ENCODE measurements at regions not wholly inside any gene's neighbourhood (a gene's known extent, or its start where the extent isn't known, plus 50 kb on each side); places are given as distances from the start of the nearest gene placed in this dataset.

DNA sequence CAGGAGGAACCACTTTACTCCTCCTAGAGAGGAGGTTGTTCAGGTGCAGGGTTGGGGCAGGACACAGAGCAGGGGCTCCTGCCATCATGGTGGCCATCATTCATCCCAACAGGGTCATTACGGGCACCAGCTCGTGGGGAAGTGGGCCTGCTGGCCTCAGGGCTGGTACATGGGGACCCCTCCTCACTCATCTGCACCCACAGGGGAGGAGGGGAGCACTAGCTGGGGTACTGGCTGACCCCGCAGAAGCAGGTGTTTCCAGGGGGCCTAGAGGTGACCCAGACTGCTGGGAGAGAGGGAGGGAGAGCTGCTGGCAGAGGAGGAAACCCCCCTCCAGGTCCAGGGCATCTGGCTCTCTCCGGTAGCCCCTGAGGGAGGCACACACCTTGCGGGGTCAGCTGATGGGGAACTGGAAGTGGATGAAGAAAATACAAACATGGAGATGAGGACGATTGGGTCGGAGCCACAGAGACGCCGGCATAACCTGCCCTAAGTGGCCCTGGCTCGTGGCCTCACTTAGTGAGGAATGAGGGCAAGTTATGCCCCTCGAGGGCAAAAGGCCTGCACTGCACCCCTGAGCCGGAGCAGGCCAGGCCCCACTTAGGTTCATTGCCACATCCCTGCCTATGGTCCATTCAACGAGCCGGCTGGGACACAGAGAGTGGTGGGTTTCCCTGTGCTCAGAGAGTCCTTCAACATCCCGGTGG is 76.2 kb downstream of the SOX1 start:
- H3K4me1 ChIP-seq (ENCODE audit: low read depth), result no peaks in the 10 kb centered on the region
- no peaks in the 10 kb centered on the region for H3K36me3 ChIP-seq (ENCODE audit: low read depth)
- DNase-seq (no peak), ATAC-seq (no peak)
- TF ChIP-seq, protein P1, sequence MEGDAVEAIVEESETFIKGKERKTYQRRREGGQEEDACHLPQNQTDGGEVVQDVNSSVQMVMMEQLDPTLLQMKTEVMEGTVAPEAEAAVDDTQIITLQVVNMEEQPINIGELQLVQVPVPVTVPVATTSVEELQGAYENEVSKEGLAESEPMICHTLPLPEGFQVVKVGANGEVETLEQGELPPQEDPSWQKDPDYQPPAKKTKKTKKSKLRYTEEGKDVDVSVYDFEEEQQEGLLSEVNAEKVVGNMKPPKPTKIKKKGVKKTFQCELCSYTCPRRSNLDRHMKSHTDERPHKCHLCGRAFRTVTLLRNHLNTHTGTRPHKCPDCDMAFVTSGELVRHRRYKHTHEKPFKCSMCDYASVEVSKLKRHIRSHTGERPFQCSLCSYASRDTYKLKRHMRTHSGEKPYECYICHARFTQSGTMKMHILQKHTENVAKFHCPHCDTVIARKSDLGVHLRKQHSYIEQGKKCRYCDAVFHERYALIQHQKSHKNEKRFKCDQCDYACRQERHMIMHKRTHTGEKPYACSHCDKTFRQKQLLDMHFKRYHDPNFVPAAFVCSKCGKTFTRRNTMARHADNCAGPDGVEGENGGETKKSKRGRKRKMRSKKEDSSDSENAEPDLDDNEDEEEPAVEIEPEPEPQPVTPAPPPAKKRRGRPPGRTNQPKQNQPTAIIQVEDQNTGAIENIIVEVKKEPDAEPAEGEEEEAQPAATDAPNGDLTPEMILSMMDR (IDR thresholded peaks at IDR 0.05), result no peak
- intact Hi-C loops (cut with DNase I, micrococcal nuclease), result no loop called here
- no peak overlapping the region for H3K4me3 ChIP-seq
- H3K9me3 ChIP-seq, result no peaks in the 10 kb centered on the region

DNA sequence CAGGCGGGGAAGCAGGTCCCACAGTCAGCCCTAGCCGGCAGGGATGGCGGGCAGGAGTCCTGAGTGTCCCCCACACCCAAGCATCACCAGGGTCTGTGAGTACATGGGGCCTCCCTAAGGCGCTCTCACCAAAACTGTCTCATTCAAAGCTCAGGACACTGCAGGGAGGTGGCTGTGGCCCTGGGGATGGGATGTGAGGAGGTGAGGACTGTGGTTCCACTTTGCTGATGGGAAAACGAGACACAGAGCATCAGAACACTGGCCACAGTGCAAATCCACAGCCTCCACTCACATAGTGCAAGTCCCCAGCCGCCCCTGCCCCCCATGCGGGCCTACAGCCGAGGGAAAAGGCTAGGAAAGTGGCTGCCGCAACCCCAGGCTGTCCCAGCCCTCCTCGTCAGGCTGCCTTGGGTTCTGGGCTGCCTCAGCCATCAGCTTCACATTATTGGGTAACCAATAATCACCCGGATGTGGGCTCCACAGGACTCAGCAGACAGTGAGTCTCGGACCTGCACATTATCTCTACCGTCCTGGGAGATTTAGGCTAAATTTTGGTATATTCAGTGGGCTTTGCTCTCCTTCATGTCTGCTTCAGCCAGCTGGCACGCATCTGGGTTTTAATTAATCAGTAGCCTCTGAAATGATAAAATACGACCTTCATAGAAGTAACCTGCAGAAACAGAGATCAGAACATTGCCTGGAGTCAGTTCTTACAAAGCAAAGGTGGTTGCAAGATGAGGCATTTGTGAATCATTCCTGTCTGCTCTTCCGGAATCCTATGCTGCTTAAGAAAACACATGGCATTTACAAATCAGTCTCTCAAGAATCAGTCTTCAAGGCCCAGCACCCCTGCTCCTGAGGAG is 77.0 kb downstream of the SOX1 start:
- Histone ChIP-seq H3K4me1 (ENCODE audit: low read depth) (no peaks in the 10 kb centered on the region), H3K9me3 (no peaks in the 10 kb centered on the region), H3K4me3 (no peak overlapping the region), H3K36me3 (ENCODE audit: low read depth) (no peaks in the 10 kb centered on the region)
- intact Hi-C loops (cut with DNase I, micrococcal nuclease), result no loop called here
- DNase-seq (no peak), ATAC-seq (no peak)
- TF ChIP-seq, protein P1 (IDR thresholded peaks at IDR 0.05), result no peak

DNA sequence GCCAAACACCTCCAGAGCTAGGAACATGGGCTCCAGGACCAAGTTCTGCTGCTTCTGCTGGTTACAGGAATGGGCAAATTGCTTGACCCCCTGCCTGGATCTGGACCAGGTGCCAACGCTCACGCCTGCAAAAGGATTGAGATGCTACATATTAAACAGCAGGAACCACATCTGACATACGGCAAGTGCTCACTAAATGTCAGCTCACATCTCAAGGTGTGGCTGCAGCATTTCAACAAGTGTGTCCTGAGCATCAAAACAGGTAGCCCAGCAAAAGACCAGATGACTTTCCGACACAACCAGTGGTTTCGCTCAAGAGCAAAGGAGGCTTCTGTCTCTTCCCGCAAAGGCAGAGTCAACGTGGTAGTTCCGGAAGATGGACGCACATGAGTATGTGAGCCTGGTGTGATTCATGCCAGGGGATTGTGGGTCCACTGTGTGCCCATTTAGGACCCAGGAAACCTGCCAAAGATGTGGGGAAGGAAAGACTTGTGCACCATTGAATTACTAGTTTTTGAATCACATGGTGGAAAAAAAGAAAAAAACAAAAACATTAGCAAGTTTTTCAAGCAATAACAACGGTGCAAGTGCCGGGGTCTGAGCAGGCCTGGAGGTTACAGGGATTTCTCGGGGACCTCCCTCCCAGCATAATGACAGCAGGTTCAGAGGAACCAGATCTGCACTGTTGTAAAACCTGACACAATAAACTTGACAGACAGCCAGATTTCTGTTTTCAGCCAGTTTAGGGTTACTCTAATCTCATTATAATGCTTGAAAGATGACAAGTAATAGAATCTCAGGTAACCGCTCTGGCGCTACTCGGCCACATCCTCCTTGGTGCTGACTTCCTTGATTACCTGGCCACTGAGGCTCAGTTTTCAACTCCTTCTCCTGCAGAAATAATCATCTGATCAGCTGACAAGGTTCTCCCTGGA is 77.9 kb downstream of the SOX1 start:
- DNase-seq, result no peak
- Histone ChIP-seq H3K4me3 (no peak overlapping the region), H3K36me3 (ENCODE audit: low read depth) (no peaks in the 10 kb centered on the region), H3K4me1 (ENCODE audit: low read depth) (no peaks in the 10 kb centered on the region), H3K9me3 (no peaks in the 10 kb centered on the region)
- no peak for ATAC-seq
- intact Hi-C loops (cut with DNase I, micrococcal nuclease), result no loop called here
- TF ChIP-seq, protein P1 (IDR thresholded peaks at IDR 0.05), result no peak

DNA sequence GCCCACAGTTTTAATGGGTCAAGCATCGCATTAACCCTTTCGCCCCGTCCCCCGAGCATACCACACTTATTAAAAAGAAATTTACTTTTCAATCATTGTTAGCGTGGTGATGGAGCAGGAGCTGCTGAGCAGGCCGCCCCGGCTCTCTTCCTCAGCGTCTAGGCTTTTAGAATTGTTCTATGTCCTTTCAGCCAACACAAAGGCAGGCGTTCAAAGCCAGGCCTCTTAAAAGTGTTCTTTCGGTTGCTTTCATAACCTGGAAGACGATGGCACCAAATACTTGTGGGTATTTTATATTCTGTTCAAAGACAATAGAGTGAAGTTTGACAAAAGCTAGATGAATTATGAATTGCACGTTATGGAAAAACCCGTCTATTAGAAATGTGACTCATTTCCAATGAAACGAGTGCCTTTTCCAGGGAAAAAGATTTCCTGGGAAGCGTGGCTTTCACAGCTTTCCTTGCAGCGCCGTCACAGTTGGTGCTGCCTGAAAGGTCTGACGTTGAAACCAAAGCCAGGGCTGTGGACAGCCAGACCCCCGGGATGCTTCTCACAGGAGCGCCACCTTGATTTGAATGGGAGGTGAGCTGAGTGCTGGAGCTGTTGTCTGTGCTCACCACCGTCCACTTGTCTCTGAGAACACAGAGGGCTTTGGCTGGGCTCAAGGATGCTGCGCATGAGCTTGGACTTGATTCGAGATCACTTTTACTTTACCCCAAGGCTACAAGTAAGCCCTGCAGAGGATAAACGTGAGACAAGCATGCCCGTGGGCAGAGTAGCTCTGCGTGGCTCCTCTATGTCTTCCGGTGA is 78.8 kb downstream of the SOX1 start:
- Histone ChIP-seq H3K36me3 (ENCODE audit: low read depth) (no peaks in the 10 kb centered on the region), H3K4me3 (no peak overlapping the region), H3K9me3 (no peaks in the 10 kb centered on the region), H3K4me1 (ENCODE audit: low read depth) (no peaks in the 10 kb centered on the region)
- no peak for DNase-seq
- no peak for ATAC-seq
- TF ChIP-seq, protein P1 (IDR thresholded peaks at IDR 0.05), result no peak
- intact Hi-C loops (cut with DNase I, micrococcal nuclease), result no loop called here

DNA sequence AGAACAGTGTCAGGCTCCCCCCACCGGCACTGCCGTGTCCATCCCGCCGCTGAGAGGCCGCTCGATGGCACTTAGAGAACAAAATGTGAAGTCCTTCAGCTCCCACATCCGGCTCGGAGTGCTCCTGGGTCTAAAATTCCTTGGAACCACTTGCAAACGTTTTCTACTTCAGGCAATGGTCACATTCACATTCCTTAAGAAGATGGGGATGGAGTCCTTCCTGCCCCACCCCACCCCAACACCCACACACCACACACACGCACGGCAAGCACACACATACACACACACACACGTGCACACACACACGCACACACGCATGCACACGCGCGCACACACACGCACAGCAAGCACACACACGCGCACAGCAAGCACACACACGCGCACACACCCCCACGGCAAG is 83.4 kb downstream of the SOX1 start:
- TF ChIP-seq, protein P1 (IDR thresholded peaks at IDR 0.05), result no peak
- H3K9me3 ChIP-seq, result no peaks in the 10 kb centered on the region
- H3K4me3 ChIP-seq, result no peak overlapping the region
- no peaks in the 10 kb centered on the region for H3K36me3 ChIP-seq (ENCODE audit: low read depth)
- DNase-seq, result no peak
- no peak for ATAC-seq
- no peaks in the 10 kb centered on the region for H3K4me1 ChIP-seq (ENCODE audit: low read depth)
- intact Hi-C loops (cut with DNase I, micrococcal nuclease), result no loop called here
